T-helper 1 cell treated with Interleukin-12 subunit alpha and Interleukin-12 subunit beta and Interleukin-4 antibody, amounts not matched to agents 30 μg/mL and 1 μg/mL, for 36 hours (primary cell): ENCODE measurements at regions not wholly inside any gene's neighbourhood (a gene's known extent, or its start where the extent isn't known, plus 50 kb on each side); places are given as distances from the start of the nearest gene placed in this dataset.

Experiments
- H3K27ac Mint-ChIP-seq: one replicate; pipeline ENCODE4 v1.8.0; 2021; ENCODE audit warnings: mild to moderate bottlenecking, mixed read lengths
- H3K27me3 Mint-ChIP-seq: one replicate; pipeline ENCODE4 v1.8.0; 2021; ENCODE audit warnings: low read depth, mixed read lengths
- H3K36me3 Mint-ChIP-seq: one replicate; pipeline ENCODE4 v1.8.0; 2021; ENCODE audit warnings: low read depth, mixed read lengths
- H3K4me1 Mint-ChIP-seq: one replicate; pipeline ENCODE4 v1.8.0; 2021; ENCODE audit warnings: low read depth, mixed read lengths
- H3K4me3 Mint-ChIP-seq: one replicate; pipeline ENCODE4 v1.8.0; 2021; ENCODE audit warnings: mild to moderate bottlenecking, moderate library complexity, mixed read lengths
- H3K9me3 Mint-ChIP-seq: one replicate; pipeline ENCODE4 v1.8.0; 2021; ENCODE audit warnings: mixed read lengths

DNA sequence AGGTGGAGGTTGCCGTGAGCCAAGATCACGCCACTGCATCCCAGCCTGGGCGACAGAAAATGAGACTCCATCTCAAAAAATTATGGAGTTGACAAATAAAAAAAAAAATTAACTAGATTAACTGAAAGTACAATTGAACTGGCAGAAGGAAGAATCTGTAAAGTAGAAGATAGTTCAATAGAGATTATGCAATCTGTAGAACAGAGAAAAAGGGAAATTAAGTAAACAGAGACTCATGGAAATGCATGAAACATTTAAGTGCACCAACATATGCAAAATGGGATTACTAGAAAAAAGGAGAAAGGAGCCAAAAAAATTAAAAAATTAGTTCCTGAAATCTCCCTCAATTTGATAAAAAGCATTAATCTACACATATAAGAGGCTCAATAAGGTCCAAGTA is 188.8 kb upstream of the KHDRBS2 start:
- H3K9me3 Mint-ChIP-seq: peaks cover 7% of the 10 kb centered on the region
- no peaks in the 10 kb centered on the region for H3K4me1 Mint-ChIP-seq
- no peak overlapping the region for H3K4me3 Mint-ChIP-seq
- no peak overlapping the region for H3K27ac Mint-ChIP-seq
- H3K27me3 Mint-ChIP-seq: no peaks in the 10 kb centered on the region
- no peaks in the 10 kb centered on the region for H3K36me3 Mint-ChIP-seq

DNA sequence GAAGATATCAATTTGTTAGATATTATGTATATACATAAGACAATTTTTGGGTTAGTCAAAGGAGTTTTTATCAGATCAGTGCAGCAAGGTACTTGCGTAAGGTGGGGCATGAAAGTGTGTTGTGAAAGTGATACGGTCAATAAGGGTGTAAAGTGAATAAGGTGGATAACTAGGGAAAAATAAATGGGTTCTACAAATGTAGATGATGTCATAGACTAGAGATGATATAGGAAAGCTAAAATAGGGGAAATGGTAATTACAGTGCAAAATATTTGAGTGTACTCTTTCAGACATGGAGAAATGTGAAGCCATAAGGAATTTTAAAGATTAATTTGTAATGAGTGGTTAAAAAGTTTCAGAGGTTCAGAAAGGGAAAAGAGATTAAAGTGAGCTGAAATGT is 180.6 kb upstream of the KHDRBS2 start:
- Mint-ChIP-seq H3K36me3 (no peaks in the 10 kb centered on the region), H3K4me1 (no peaks in the 10 kb centered on the region), H3K27me3 (no peaks in the 10 kb centered on the region), H3K27ac (no peak overlapping the region), H3K4me3 (no peak overlapping the region), H3K9me3 (peaks cover 3% of the 10 kb centered on the region)

DNA sequence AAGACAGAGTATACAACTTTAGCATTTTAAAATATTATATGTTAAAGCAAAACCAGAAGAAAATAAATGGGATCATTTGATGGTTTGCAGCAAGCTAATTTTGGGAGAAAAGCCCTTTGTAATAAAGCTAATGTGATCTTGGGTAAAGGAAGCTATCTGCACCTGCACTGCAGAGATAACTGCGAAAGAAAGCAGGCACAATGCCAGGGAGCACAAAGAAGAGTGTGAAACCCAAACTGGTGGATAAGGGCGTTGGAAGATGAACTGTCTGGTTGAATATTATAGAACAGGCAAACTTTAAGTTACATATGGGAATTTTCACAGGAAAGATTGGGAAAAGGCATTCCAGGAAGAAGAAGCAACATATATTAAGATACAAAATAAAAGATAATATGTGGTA is 179.2 kb upstream of the KHDRBS2 start:
- Mint-ChIP-seq H3K4me1 (no peaks in the 10 kb centered on the region), H3K4me3 (no peak overlapping the region), H3K36me3 (no peaks in the 10 kb centered on the region), H3K27me3 (no peaks in the 10 kb centered on the region), H3K9me3 (peaks cover 3% of the 10 kb centered on the region), H3K27ac (no peak overlapping the region)

DNA sequence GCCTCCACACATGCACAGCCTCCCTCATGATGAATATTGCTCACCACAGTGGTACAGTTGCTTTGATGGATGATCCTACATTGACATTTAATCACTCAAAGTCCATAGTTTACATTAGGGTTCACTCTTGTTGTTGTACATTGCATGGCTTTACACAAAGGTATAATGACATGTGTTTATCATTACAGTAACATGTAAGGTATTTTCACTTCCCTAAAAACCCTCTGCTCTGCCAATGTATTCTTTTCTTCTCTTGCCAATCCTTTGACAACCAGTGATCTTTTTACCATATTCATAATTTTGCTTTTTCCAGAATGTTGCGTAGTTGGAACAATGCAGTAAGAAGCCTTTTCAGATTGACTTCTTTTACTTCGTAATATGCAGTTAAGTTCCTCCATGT is 166.6 kb upstream of the KHDRBS2 start:
- Mint-ChIP-seq H3K27ac (no peak overlapping the region), H3K36me3 (no peaks in the 10 kb centered on the region), H3K27me3 (no peaks in the 10 kb centered on the region), H3K4me1 (no peaks in the 10 kb centered on the region), H3K4me3 (no peak overlapping the region), H3K9me3 (peaks cover 15% of the 10 kb centered on the region)

DNA sequence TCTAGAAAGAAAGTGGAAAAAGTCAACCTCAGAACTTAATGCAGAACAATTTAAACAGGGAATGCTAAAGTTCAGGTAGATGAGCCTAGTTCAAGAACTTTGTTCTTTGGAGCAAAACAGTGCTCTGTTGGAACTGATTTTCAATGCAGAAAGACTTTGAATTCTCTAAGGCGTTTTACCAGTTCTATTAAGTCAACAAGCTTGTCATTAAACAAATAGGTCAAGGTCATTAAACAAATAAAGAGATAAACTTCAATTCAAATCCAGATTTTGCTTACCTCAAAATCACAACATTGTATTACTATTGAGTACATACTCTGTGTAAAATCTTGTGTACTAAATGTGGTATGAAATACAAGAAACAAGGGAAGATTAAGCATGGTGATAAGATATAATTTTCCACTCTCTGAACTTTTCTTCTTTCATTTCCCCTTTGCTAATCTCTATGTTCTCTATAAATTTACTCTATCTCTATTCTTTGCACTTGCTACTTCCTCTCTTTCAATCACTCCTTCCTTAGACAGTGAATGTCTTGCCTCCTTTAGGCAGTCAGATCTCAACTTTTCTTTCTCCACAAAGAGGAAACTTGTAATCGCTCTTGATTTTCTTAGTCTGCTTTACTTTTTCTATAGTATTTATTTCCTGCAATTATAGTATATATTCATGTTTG is 160.8 kb upstream of the KHDRBS2 start:
- peaks cover 23% of the 10 kb centered on the region for H3K9me3 Mint-ChIP-seq
- H3K36me3 Mint-ChIP-seq: no peaks in the 10 kb centered on the region
- H3K4me3 Mint-ChIP-seq: no peak overlapping the region
- no peaks in the 10 kb centered on the region for H3K4me1 Mint-ChIP-seq
- H3K27me3 Mint-ChIP-seq: no peaks in the 10 kb centered on the region
- no peak overlapping the region for H3K27ac Mint-ChIP-seq

DNA sequence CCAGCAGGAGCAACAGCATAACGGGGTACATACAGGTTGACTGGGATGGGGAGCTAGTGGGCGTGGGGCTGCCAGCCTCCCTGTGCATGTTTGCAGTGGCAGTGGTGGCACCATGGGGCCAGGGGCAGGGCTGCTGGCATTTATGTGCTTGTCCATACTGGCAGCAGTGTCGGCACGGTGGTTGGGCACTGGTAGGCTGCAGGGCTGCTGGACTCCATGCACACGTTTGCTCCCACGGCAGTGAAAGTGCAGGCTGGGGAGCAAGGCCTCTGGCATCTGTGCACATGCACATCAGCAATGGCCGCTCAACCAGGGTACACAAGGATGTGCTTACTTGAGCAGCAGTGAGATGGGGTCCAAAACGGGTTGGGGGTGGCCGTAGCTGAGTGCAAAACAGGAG is 159.5 kb upstream of the KHDRBS2 start:
- Mint-ChIP-seq H3K4me3 (no peak overlapping the region), H3K27me3 (no peaks in the 10 kb centered on the region), H3K36me3 (no peaks in the 10 kb centered on the region), H3K27ac (no peak overlapping the region), H3K4me1 (no peaks in the 10 kb centered on the region), H3K9me3 (peaks cover 31% of the 10 kb centered on the region)

DNA sequence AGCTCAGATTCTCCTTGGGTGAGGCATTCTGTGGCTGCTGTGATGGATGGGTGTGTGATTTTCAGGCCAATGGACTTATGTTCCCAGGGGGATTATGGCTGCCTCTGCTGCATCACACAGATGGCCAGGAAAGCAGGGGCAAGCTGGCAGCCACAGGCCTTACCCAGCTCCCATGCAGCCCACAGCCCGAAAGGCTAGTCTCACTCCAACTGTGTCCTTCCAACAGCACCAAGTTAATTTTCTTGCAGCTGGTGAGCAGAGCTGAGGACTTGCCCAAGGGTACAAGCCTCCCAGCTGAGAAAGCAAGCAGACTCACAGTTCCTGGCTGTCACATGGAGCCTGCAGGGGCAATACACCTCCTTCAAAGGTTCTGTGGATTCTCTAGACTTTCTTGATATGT is 155.2 kb upstream of the KHDRBS2 start:
- Mint-ChIP-seq H3K4me1 (no peaks in the 10 kb centered on the region), H3K9me3 (peaks cover 52% of the 10 kb centered on the region), H3K27ac (no peak overlapping the region), H3K36me3 (no peaks in the 10 kb centered on the region), H3K27me3 (no peaks in the 10 kb centered on the region), H3K4me3 (no peak overlapping the region)

DNA sequence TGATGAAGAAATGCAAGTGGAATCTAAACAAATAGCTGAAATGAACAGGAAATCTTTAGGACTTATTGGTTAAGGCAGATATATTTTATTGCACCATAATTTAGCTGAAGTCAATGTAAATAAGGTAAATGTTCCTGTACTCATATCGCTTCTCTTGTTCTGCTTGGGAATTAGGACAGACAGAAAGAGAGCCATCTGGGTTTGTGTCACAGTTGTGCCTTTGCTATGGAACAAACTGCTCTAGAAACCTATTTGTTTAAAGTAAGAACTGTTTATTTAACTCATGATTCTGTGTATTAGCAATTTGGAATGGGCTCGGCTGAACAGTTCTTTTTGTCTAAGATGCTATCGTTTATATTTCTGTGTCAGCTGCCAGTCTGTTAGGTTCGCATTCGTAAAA is 143.8 kb upstream of the KHDRBS2 start:
- Mint-ChIP-seq H3K4me1 (no peaks in the 10 kb centered on the region), H3K9me3 (peaks cover 16% of the 10 kb centered on the region), H3K27me3 (no peaks in the 10 kb centered on the region), H3K36me3 (no peaks in the 10 kb centered on the region), H3K4me3 (no peak overlapping the region), H3K27ac (no peak overlapping the region)

DNA sequence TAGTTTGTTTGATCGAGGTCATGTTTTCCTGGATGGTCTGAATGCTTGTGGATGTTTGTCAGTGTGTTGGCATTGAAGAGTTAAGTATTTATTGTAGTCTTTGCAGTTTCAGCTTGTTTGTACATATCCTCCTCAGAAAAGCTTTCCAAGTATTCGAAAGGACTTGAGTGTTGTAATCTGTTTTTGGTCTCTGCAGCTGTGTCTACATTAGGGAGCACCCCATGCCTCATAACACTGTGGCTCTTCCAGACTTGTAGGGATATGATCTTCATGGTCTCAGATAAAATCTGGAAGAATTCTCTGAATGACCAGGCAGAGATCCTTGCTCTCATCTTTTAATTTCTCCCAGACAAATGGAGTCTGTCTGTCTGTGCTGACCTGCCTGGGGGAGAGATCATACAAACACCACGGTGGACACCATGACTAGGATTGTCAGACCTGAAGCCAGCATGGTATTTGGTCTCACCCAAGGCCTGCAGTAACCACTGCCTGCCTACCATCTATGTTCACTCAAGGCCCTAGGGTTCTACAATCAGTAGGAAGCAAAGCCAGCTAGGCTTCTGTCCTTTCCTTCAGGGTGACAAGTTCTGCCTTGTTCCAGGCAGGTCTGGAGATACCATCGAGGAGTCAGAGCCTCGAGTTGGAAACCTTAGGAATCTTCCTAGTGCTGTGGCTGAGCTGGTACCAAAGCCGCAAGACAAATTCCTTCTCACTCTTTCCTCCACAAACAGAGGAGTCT is 114.7 kb upstream of the KHDRBS2 start:
- Mint-ChIP-seq H3K9me3 (peaks cover 22% of the 10 kb centered on the region), H3K27ac (no peak overlapping the region), H3K36me3 (no peaks in the 10 kb centered on the region), H3K27me3 (no peaks in the 10 kb centered on the region), H3K4me3 (no peak overlapping the region), H3K4me1 (no peaks in the 10 kb centered on the region)

DNA sequence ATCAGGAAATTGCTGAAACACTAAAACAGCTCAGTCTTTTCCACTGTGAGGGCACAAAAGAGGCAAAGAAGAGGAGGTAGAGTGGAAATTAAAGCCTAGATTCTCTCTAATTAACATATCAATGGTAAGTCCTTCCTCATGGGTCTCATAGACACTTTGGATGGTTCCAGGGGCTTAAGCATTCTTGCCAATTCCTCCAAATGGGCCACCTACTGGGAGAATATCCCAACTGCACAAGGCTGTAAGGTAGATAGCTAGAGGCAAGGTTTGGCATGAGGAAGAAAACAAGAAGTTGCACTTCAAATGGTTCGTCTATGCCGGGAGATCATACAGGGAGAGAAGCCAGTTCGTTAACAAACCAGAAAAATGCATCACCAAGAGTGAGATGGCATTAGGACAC is 107.6 kb upstream of the KHDRBS2 start:
- Mint-ChIP-seq H3K36me3 (no peaks in the 10 kb centered on the region), H3K4me1 (no peaks in the 10 kb centered on the region), H3K27ac (no peak overlapping the region), H3K9me3 (peaks cover 21% of the 10 kb centered on the region), H3K4me3 (no peak overlapping the region), H3K27me3 (no peaks in the 10 kb centered on the region)

DNA sequence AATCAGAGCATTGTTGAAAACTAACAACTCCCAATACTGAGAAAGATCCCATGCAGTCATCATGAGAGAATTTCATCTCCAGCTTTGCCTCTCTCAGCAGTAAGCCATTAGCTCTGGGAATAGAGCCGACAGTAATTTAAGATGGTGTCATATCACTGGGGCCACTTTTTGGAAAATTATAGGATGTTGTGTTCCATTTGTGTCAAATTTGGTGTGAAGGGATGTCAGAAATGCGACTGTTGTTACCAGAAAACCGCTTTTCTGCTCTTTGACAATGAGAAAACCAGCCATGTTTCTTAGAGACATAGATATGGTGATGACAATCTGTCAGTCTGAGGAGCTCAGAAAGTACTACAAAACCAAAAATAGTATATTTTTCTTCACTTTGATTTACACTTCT is 106.3 kb upstream of the KHDRBS2 start:
- no peak overlapping the region for H3K27ac Mint-ChIP-seq
- no peaks in the 10 kb centered on the region for H3K4me1 Mint-ChIP-seq
- no peak overlapping the region for H3K4me3 Mint-ChIP-seq
- H3K27me3 Mint-ChIP-seq: no peaks in the 10 kb centered on the region
- no peaks in the 10 kb centered on the region for H3K36me3 Mint-ChIP-seq
- peaks cover 27% of the 10 kb centered on the region for H3K9me3 Mint-ChIP-seq

DNA sequence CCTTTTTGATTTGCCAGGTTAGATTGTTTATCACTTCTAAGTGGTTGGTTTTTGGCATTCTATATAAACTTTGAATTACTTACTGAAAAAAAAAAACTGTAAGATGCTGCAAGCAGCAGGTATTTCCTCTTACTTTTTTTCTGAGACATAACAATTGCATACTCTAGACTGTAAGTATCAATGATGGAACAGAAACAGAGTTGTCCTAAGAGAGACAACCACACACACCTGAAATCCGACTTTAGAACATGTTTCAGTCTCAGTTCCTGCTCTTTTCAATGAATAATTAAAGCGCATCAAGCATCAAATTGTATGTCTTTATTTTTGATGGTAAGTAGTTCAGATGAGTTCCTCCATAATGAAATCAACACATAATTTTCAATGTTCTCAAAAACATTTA is 105.3 kb upstream of the KHDRBS2 start:
- Mint-ChIP-seq H3K4me1 (no peaks in the 10 kb centered on the region), H3K27ac (no peak overlapping the region), H3K9me3 (peaks cover 24% of the 10 kb centered on the region), H3K36me3 (no peaks in the 10 kb centered on the region), H3K27me3 (no peaks in the 10 kb centered on the region), H3K4me3 (no peak overlapping the region)

DNA sequence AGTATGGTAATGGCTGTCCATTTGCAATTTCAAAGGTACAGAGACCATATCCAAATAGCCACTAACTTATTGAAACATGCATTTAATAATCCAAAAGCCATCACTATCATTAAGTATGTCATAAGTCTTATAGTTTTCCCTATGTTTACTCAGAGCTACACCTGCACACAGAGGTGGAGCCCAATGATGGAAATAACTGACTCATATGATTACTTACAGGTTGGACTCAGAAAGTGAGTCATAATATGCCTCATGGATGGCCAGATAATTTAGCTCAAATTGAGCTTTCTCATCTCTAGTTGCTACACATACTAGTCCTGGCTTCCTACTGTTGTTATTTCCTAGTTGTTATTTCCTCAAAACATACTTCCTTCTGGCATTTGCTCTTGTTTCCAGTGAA is 104.4 kb upstream of the KHDRBS2 start:
- Mint-ChIP-seq H3K27ac (no peak overlapping the region), H3K4me3 (no peak overlapping the region), H3K9me3 (peaks cover 24% of the 10 kb centered on the region), H3K36me3 (no peaks in the 10 kb centered on the region), H3K4me1 (no peaks in the 10 kb centered on the region), H3K27me3 (no peaks in the 10 kb centered on the region)

DNA sequence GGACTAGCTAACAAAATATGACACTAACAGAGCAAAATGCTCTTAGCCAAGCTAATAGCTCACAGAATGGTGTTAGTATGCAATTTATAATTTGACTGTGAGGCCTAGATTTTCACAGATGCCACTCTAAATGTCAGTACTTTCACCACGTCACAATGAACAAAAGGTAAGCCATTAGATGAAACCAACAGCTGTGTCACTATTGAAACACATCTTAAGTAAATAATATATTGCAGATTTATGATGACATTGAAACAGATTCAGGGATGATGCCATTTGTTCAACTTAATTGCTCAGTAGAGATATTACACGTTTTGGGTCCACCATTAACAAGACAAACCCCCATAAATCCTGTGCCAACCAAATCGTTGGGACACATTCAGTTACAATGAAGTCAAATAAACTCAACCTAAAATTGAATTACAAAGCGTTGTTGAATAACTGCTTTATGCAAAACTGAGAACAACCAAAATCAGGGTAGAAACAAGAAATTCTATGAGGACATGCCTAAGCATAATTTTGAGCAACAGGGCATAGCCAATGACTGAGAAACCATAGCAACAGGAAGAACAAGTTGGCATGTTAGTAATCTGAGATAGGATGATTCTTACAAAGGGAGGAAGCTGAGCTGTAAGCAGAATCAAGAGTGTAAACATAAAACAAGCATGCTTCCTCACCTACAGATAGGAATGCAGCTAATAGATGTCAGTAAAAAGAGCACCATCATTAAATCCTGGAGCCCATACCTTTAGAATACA is 85.6 kb upstream of the KHDRBS2 start:
- Mint-ChIP-seq H3K9me3 (peaks cover 24% of the 10 kb centered on the region), H3K4me3 (no peak overlapping the region), H3K27ac (no peak overlapping the region), H3K4me1 (no peaks in the 10 kb centered on the region), H3K36me3 (no peaks in the 10 kb centered on the region), H3K27me3 (no peaks in the 10 kb centered on the region)

DNA sequence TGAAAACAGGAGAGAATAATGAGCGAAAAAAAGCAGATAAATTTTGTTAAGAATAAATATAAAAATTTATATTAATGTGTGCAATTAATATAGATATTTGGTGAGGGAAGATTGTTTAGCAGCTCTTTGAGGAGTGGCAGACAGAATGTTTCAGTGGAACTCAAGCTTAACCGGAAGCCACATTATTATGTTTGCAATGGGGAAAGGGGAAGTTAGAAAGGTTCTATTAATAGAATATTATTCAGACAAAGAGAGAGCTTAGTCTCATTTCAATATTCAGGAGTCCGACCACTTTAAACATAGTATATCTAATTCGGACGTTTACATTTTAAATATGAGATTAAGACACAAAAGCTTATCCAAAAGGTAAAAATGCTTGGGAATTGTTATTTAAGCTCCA is 81.6 kb upstream of the KHDRBS2 start:
- H3K4me3 Mint-ChIP-seq: no peak overlapping the region
- H3K36me3 Mint-ChIP-seq: no peaks in the 10 kb centered on the region
- H3K27me3 Mint-ChIP-seq: no peaks in the 10 kb centered on the region
- no peaks in the 10 kb centered on the region for H3K4me1 Mint-ChIP-seq
- H3K27ac Mint-ChIP-seq: no peak overlapping the region
- H3K9me3 Mint-ChIP-seq: peaks cover 7% of the 10 kb centered on the region
